Stimulated activated CD4-positive, alpha-beta T cell treated with anti-CD3 and anti-CD28 coated beads, Interleukin-2, amount 100 ng/mL, for 4 hours (primary cell): ENCODE measurements at regions not wholly inside any gene's neighbourhood (a gene's known extent, or its start where the extent isn't known, plus 50 kb on each side); places are given as distances from the start of the nearest gene placed in this dataset.
"Not testable (repeated sequence)": the region's sequence is repeated elsewhere in the genome, so short reads cannot be mapped to it uniquely, and the experiment has no call there.

Source experiments
- DNase-seq: peaks from one replicate; pipeline ENCODE4 v3.0.0-alpha.2; 2020; ENCODE audit warnings: low read depth

GRCh38 chr22:35183917-35184316 lies 73.4 kb upstream of the HMGXB4 start:
- no peak for DNase-seq

GRCh38 chr22:35186492-35186891 lies 70.8 kb upstream of the HMGXB4 start:
- no peak for DNase-seq

DNA sequence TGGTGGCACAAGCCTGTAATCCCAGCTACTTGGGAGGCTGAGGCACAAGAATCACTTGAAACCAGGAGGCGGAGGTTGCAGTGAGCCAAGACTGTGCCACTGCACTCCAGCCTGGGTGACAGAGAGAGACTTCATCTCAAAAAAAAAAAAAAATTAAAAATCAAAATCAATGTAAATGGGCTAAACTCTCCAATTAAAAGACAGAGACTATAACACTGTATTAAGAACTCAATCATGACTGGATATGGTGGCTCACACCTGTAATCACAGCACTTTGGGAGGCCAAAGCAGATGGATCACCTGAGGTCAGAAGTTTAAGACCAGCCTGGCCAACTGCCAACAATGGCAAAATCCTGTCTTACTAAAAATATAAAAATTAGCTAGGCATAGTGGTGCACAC lies 68.4 kb upstream of the HMGXB4 start:
- not testable (repeated sequence) for DNase-seq

DNA sequence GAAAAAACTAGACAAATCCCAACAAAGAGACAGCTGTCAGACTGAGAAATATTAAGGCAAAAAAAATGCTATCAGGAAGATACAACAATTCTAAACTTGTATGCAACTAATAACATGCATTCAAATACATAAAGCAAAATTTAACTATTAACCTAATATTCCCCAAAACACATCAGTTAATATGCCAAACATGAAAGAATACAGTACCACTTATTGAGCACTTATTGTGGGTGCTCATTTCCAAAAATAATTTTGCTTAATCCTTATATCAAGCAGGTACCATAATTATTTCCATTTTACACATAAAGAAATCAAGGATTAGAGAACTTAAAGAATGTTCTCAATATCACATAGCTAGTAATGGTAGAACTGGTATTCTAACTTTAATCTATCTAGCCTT lies 67.7 kb upstream of the HMGXB4 start:
- DNase-seq, result no peak

GRCh38 chr22:35191412-35191811 lies 65.9 kb upstream of the HMGXB4 start:
- no peak for DNase-seq

GRCh38 chr22:35192129-35192918 lies 65.0 kb upstream of the HMGXB4 start:
- no peak for DNase-seq

- DNase-seq, result no peak
Observed at GRCh38 chr22:35195226-35195625, 62.1 kb upstream of the HMGXB4 start.

GRCh38 chr22:35195821-35196220 lies 61.5 kb upstream of the HMGXB4 start:
- no peak for DNase-seq

GRCh38 chr22:35197071-35197470 lies 60.2 kb upstream of the HMGXB4 start:
- DNase-seq, result no peak

- no peak for DNase-seq
Observed at GRCh38 chr22:35197886-35198285, 59.4 kb upstream of the HMGXB4 start.

GRCh38 chr22:35198738-35199137 lies 58.6 kb upstream of the HMGXB4 start:
- no peak for DNase-seq

GRCh38 chr22:35202376-35202775 lies 54.9 kb upstream of the HMGXB4 start:
- no peak for DNase-seq

DNA sequence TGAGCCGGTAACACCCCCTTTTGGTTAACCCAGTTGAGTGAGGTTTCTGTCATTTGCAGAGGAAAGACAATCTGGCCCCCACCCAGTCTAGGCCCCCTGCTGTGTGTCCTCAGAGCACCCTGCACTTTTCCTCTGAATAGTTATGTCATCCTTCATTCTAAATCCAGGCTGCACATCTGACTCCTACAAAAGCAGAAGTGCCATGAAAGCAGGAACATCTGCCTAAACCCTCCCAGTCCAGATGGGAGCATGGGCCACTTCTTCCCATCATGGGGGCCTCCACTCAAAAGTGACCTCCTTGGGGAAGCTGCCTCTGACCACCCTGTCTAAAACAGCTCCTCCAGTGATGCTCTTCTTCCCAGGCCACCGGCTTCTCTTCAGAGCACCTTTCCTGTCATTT lies 53.7 kb upstream of the HMGXB4 start:
- no peak for DNase-seq

GRCh38 chr22:35204807-35205775 lies 52.2 kb upstream of the HMGXB4 start:
- no peak for DNase-seq

DNA sequence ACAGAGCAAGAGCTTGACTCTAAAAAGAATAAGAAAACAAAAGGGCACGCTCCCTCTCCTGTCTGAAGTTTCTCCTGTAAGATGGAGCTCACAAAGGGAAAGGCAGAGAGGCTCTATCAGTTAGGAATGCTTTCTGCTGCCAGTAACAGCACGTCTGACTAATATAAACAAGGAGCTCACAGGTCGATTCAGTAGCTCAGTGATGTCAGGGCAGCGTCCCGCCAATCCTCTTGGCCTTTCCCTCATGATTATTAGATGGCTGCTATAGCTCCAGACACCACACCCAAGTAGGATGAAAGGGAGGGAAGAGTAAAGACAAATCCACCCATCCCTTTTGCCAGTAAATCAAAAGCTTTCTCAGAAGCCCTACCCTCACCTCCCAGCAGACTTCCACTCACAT lies 51.3 kb upstream of the HMGXB4 start:
- DNase-seq, result no peak

- DNase-seq, result no peak
Observed at GRCh38 chr22:35206889-35207288, 50.4 kb upstream of the HMGXB4 start.
